Frontal cortex (tissue), 4 donors: ENCODE measurements at regions not wholly inside any gene's neighbourhood (a gene's known extent, or its start where the extent isn't known, plus 50 kb on each side); places are given as distances from the start of the nearest gene placed in this dataset. TPM values are rescaled to one million over a fixed set of nuclear protein-coding genes. Genes with fewer than 3 reads are reported as not detected.

Experiments used
- DNase-seq, 2 donors: peaks; one replicate each; pipeline ENCODE4 v3.0.0; 2012; ENCODE audit warnings: low spot score in 2 of 2
- FAIRE-seq: peaks from 2 replicates; lab custom pipeline; 2012; peaks lifted over from hg19 to GRCh38; lab: Jason Lieb, UNC
- small RNA-seq: library from RNA; depleted of rRNA; stranded (forward); fragments of <200 nt; gene quantifications from one replicate; pipeline ENCODE3, GENCODE V24; 2014
- donor health status: control.
- donor health status: control.
- donor health status: control.

DNA sequence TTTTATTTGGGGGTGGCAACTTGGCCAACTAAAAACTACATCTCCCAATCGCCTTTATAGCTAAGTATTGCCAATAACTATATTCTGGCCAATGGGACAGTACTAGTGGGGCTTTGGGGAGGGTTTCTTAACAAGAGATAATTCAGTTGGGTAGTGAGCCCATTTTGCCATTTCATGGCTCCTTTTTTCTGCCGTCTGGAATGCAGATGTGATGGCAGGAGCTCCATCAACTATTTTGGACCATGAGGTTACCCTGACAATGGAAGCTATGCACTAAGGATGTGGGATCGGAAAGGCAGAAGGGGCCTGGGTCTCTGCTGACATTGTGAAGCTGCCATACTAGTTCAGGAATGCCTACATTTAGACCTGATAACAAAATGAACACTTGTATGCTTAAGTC lies 67.0 kb upstream of the FOXC1 start:
- no peak for DNase-seq
- no peak for FAIRE-seq

- FAIRE-seq (no peak), DNase-seq (no peak)
Observed at GRCh38 chr6:1544000-1544399, 65.7 kb upstream of the FOXC1 start.

GRCh38 chr6:1544603-1545002 lies 65.1 kb upstream of the FOXC1 start:
- FAIRE-seq (no peak), DNase-seq (no peak)

DNA sequence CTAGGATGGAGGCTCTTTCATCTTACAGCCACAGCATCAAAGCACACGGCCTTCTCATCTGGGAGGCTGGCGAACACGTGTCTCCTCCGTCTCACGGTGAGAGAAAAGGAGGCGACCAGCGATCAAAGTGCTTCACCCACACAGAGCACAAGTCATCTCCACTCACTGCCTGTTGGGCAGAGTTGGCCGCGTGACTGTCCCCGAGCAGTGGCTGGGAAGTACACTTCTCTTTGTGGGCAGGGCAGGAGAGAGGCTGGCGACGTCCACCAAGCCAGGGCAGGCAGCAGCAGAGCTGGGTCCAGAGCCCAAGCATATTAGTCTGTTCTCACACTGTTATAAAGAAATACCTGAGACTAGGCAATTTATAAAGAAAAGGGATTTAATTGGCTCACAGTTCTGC lies 64.1 kb upstream of the FOXC1 start:
- FAIRE-seq: no peak

GRCh38 chr6:1547785-1548184 lies 61.9 kb upstream of the FOXC1 start:
- DNase-seq (no peak), FAIRE-seq (no peak)

More for the DNA sequence above, 64.1 kb upstream of the FOXC1 start:
- DNase-seq: no peak

DNA sequence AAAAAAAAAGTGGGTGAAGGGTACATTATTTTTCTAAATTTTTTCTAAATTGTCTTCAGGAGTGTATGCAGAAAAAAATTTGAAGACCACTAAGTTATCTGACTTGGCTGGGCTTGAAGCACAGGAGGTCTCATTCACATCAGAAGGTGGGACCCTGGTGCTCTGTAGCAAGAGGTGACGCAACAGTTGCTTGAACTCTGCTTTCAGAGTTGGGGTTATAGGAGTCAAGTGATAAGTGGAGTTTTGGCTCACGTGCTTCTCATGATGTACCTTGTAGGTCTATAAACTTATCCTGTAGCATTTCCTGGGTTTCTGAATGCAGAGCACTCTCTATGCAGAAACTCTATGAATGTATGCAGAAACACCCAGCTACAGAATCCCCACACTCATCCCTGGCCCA lies 58.5 kb upstream of the FOXC1 start:
- DNase-seq (no peak), FAIRE-seq (no peak)

- FAIRE-seq: no peak
- peak in 1 of 2 donors; percentile 44 for DNase-seq
Observed at GRCh38 chr6:1552296-1552761, 57.4 kb upstream of the FOXC1 start.

- FAIRE-seq (no peak), DNase-seq (no peak)
Observed at GRCh38 chr6:1553562-1554083, 56.1 kb upstream of the FOXC1 start.

GRCh38 chr6:1554141-1554475 lies 55.6 kb upstream of the FOXC1 start:
- no peak for DNase-seq
- no peak for FAIRE-seq

- no peak for FAIRE-seq
- DNase-seq: peak; percentile 81 to 87
Observed at GRCh38 chr6:1554476-1555310, 55.0 kb upstream of the FOXC1 start.

GRCh38 chr6:1558388-1558787 lies 51.3 kb upstream of the FOXC1 start:
- FAIRE-seq (no peak), DNase-seq (no peak)

Small RNA genes lying in the stretch of these regions (small RNA-seq; reads per million reads assigned to genes)
- not detected for gene RN7SL352P
